Fibroblast of skin of left quadriceps (primary cell): ENCODE measurements at regions not wholly inside any gene's neighbourhood (a gene's known extent, or its start where the extent isn't known, plus 50 kb on each side); places are given as distances from the start of the nearest gene placed in this dataset.

ENCODE experiments used
- DNase-seq, 2 experiments: peaks; one replicate each; pipeline ENCODE4 v3.0.0-alpha.2; 2013; ENCODE audit warnings: low read depth in 2 of 2

GRCh38 chr15:69814932-69815331, 282.8 kb downstream of the TLE3 start:
- DNase-seq = no peak

- no peak for DNase-seq
Measured at GRCh38 chr15:69815793-69816192, 281.9 kb downstream of the TLE3 start.

DNA sequence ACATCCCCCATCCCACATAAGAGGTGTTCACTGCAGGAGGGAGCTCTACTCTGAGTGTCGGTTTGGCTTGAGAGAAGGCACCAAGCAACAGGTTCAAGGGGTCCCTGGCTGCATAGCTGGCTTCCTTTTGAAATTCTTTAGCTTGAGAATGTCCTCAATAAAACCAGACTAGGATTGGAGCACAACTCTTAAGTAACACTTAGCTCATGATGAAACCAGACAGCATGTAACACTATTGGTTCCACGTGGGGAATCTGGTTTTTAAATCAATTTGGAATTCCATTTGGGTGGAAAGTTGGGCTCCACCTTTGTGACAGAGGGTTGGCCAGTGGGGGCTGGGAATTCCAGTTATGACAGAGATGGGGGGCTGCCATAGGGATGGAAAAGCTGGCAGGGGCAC, 281.2 kb downstream of the TLE3 start:
- no peak for DNase-seq

- no peak for DNase-seq
Measured at GRCh38 chr15:69818529-69818928, 279.2 kb downstream of the TLE3 start.

GRCh38 chr15:69819371-69819770, 278.3 kb downstream of the TLE3 start:
- DNase-seq = no peak

DNA sequence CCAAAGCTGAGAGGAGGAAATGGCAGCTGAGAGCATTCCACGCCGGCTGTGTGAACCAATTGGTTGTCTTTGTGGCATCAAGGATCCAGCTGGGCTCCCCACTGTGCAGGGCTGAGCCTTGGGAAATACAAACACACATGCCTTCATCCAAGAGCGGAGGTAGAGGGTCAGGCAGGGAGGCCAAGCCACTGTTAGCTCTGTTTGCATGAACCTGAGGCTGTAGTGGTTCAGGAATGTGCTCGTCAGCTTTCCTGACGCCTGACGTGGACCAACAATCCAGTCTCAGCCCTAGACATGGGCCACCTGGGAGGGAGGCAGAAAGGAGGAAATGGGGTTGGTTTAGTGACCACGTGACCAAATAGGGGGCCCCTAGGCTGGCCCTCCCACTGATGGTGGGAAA, 276.9 kb downstream of the TLE3 start:
- DNase-seq = no peak

GRCh38 chr15:69823223-69823907, 274.4 kb downstream of the TLE3 start:
- no peak for DNase-seq

DNA sequence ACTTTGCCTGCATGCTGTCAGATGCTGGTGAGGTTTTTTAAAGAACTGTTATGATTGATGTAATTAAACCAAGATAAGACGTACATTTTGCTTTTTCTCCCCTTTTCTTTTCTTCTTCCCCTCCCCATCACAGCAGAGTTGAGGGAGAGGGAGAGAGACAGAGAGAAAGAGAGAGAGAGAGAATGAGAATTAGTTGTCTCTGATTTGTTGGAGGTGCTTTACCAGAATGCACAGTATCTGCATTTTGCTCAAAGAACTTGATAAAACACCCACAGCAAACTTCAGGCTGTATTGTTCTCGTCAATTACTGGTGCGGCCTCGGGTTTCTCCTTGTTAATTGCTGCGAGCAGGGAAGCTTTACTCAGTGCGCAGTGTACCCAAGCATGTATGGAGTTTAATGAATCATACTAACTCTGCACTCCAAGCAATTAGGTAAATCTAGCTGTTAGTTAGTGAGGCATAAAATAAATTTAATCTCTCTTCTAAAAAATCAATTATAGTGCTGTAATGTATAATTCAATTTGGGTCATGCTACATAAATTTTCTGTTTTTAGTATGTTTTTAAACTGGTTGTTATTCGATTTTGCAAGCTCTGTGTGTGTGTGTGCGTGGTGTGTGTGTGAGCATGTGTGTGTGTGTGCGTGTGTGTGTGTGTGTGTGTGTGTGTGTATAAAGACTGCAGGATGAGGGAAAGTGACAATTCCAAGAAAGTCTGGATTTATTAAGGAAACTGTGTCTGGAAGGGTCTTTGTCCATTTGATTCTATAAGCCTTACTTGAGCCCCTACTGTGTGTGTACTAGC, 273.4 kb downstream of the TLE3 start:
- DNase-seq = no peak

- no peak for DNase-seq
Measured at GRCh38 chr15:69824877-69825406, 272.8 kb downstream of the TLE3 start.

DNA sequence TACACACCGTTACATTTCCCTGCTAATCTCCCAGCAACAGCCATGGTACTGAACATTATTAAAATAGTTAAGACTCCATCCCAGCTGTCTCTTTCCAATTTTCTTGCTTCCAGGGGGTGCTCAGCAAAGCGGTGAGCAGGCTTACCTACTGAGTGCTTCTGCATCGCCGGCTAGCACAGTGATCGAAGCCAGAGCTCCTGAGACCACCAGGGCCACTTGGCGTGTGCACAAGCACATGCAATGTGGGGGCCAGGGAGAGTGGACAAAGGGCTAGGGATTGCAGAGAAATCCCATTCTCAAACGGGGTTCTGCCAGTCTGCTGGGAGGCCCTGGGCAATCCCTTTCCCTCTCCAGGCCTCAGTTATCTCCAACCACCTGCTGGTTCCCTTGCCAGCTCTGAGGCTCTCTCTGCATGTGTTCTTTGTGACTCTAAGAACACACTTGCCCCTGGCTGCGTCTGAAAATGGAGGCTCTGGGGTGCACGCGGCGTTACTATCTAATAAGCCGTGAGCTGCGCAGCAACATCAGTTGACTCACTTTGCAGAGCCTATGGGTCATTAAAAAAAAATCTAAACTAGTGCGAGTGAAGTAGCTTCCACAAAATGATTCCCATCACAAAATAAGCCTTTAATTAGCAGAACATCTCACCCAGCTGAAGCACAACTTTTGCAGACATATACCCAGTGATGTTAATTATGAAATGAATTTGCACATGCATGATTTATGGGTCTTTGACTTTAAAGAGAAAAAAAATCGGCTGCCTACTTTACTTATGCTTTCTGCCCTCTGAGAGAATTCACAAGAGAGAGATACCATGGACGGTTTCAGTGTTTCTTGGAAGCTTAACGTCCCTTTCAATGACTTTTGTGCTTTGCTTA, 271.5 kb downstream of the TLE3 start:
- no peak for DNase-seq

DNA sequence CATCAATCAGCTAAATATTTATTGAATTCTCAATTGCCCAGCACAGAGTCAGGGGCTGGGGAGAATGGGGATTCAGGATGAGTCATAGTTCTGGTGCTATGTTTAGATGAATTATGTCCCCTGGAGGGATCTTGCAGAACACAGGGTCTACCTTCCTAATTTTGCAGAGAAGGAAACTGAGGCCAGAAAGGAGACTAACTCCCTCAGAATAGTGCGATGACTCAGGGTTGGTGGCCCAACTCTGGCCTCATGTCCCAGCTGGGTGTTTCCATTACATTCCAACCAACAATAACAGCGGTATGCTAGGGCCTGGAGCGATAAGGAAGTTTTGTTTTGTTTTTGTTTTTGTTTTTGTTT, 270.9 kb downstream of the TLE3 start:
- no peak for DNase-seq

GRCh38 chr15:69827751-69828150, 270.0 kb downstream of the TLE3 start:
- DNase-seq = no peak

DNA sequence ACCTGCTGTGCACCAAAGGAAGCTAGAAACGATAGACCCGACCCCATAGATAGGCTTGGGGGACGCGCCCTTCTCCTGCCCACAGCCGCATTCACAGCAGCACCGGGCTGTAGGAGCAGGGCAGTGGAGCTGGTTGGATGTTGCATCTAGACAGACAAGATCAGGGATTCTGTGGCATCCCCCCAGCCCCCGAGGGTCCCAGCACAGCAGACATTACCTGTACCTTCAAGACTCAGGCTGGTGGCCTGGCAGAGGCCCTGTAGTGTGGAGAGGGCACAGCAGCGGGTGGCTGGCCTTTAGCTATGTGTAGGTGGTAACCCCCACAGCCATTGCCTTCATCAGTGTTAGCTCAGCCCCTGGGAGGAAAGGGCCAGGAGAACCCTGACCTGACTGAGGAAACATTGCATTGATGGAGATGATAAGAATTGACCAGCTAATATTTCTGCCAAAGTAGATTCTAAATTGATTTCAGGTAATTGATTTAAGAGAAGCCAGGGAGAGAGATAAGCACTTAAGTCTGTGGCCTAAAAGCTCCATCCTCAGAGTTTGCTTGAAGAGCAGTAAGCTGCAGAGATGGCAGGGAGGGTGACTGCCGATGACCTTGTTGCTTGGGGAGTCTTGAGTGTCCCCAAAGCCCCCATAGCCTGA, 269.4 kb downstream of the TLE3 start:
- no peak for DNase-seq

GRCh38 chr15:69829974-69830373, 267.7 kb downstream of the TLE3 start:
- no peak for DNase-seq

DNA sequence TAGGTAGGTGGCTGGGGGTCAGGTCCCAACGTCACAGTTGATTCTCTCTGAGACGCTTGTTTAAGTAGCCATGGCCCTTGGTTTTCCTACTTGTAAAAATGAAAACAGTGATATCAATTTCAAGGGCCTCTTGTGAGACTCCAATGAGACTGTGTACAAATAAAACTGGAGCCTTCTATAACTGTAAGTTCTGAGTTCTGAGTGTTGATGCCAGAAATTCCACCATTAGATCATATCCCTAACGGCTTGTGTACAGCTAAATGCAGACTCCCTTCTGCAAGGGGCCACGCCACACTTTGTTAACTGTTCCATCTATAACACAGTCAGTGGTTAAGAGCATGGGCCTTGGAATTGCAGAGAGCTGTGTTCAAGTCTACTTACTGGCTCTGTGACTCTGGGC, 267.3 kb downstream of the TLE3 start:
- DNase-seq = no peak

GRCh38 chr15:69830876-69831275, 266.8 kb downstream of the TLE3 start:
- DNase-seq = peak; percentile 62 to 66

- DNase-seq = no peak
Measured at GRCh38 chr15:69834267-69834666, 263.4 kb downstream of the TLE3 start.

DNA sequence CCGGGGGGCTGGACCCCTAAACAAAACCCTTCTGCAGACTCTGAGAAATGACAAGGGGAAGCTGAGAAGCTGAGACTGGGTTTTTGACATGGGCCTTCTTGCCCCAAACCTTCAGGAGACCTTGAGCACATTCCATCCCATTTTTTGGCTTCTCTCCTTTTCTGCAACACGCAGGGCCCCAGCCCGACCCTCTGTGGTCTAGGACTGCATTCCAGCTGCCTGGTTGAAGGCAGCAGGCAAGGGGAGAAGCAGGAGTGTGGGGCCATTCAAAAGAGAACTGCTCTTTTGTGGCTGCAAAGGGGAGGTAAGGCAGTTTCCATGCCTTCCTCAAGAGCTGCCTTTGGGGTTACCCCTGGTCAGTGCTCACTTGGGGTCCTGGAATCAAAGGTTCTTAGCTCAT, 263.0 kb downstream of the TLE3 start:
- DNase-seq = no peak

DNA sequence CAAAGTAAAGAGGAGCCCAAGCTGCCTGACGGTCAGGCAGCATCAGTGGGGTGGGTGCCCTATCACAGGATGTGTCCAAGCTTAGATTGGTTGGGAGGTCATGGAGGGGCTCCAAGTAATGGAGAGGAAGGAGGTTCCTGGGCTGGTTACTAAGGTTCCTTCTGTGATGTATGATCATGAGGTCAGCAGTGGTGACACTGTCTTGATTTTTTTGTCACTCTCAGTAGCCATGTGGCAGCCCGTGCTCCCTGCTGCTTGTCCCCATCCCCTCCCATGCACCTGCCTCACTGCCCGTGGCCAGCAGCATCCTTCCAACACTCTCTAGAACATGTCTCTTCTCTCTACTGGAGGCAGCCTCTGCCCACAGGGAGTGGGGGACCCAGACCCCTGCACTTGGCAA, 261.7 kb downstream of the TLE3 start:
- DNase-seq = no peak

- DNase-seq = no peak
Measured at GRCh38 chr15:69836526-69837230, 261.0 kb downstream of the TLE3 start.

GRCh38 chr15:69838338-69838737, 259.4 kb downstream of the TLE3 start:
- DNase-seq = no peak
